ENCODE measurements at regions not wholly inside any gene's neighbourhood (a gene's known extent, or its start where the extent isn't known, plus 50 kb on each side); places are given as distances from the start of the nearest gene placed in this dataset.

DNA sequence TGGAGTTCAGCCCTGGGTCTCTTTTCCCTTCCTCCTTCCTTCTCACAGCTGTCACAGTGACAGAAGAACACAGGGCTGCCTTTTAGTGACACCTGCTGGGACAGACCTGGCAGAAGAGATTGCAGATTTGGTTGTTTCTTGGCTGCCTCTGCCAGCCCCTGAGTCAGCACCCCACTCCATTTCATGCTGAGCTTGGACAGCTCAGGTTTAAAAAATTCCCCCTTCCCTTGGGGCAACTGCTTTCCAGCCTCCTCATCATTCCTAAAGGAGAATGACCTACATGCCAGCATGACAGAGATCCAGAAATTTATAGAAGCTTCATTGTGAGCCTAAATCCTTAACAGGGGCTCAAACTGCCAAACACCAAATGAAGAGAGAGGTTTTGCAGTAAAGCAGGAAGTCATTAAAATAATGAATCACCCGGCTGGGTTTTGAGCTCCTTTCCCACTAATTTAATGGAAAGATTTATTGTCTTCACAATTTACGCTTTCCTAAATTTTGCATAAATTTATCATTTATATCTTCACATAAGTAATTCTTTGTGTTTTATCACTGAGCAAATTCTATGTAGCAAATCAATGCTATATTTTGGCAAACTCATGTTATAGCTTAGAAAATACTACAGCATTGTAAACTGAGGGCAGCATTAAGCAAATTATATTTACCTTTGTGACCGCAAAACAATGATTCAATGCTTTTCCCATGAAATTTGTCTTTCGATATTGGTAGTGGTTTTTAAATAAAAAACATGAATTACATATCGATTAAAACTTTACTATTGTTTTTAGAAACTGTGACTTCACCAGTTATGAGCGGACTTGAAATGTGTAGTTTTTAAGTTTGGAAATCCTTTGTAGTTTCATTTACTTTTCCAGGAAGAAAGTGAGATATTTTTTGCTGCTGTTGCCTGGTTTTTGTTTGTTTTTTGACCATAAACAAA, 399.5 kb upstream of the ANKRD30A start:
- no peak for TF ChIP-seq POLR2A (IDR thresholded peaks at IDR 0.05)
- TF ChIP-seq, protein P1, sequence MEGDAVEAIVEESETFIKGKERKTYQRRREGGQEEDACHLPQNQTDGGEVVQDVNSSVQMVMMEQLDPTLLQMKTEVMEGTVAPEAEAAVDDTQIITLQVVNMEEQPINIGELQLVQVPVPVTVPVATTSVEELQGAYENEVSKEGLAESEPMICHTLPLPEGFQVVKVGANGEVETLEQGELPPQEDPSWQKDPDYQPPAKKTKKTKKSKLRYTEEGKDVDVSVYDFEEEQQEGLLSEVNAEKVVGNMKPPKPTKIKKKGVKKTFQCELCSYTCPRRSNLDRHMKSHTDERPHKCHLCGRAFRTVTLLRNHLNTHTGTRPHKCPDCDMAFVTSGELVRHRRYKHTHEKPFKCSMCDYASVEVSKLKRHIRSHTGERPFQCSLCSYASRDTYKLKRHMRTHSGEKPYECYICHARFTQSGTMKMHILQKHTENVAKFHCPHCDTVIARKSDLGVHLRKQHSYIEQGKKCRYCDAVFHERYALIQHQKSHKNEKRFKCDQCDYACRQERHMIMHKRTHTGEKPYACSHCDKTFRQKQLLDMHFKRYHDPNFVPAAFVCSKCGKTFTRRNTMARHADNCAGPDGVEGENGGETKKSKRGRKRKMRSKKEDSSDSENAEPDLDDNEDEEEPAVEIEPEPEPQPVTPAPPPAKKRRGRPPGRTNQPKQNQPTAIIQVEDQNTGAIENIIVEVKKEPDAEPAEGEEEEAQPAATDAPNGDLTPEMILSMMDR (IDR thresholded peaks at IDR 0.05): no peak

Data from Peyer's patch (tissue), 4 donors.